ENCODE measurements at regions not wholly inside any gene's neighbourhood (a gene's known extent, or its start where the extent isn't known, plus 50 kb on each side); places are given as distances from the start of the nearest gene placed in this dataset.

GRCh38 chr7:47150497-47151260 lies 431.2 kb downstream of the TNS3 start:
- TF ChIP-seq POLR2A (IDR thresholded peaks at IDR 0.05), result no peak
- TF ChIP-seq, protein P1, sequence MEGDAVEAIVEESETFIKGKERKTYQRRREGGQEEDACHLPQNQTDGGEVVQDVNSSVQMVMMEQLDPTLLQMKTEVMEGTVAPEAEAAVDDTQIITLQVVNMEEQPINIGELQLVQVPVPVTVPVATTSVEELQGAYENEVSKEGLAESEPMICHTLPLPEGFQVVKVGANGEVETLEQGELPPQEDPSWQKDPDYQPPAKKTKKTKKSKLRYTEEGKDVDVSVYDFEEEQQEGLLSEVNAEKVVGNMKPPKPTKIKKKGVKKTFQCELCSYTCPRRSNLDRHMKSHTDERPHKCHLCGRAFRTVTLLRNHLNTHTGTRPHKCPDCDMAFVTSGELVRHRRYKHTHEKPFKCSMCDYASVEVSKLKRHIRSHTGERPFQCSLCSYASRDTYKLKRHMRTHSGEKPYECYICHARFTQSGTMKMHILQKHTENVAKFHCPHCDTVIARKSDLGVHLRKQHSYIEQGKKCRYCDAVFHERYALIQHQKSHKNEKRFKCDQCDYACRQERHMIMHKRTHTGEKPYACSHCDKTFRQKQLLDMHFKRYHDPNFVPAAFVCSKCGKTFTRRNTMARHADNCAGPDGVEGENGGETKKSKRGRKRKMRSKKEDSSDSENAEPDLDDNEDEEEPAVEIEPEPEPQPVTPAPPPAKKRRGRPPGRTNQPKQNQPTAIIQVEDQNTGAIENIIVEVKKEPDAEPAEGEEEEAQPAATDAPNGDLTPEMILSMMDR (IDR thresholded peaks at IDR 0.05 in 4 of 5, conservative IDR thresholded peaks at IDR 0.05 in 1 of 5), result no peak
- H3K4me3 ChIP-seq, result no peak overlapping the region
- DNase-seq (no peak), ATAC-seq (no peak)
- H3K36me3 ChIP-seq, result no peaks in the 10 kb centered on the region
- H3K27ac ChIP-seq, result no peak overlapping the region
- H3K9me3 ChIP-seq, result no peaks in the 10 kb centered on the region
- intact Hi-C loops (cut with DNase I; ENCODE audit: low total_unique reads), result no loop called here
- in situ Hi-C loops (cut with MboI; ENCODE audit: low sequenced_read_pairs in 4 of 4), result no loop called here
- H3K4me1 ChIP-seq, result peaks cover 12 to 18% of the 10 kb centered on the region in 2 donors
- H3K27me3 ChIP-seq, result no peaks in the 10 kb centered on the region

- peaks cover 12 to 18% of the 10 kb centered on the region in 2 donors for H3K4me1 ChIP-seq
- in situ Hi-C loops (cut with MboI; ENCODE audit: low sequenced_read_pairs in 4 of 4), result no loop called here
- TF ChIP-seq, protein P1 (IDR thresholded peaks at IDR 0.05 in 4 of 5, conservative IDR thresholded peaks at IDR 0.05 in 1 of 5), result no peak
- no peak for TF ChIP-seq POLR2A (IDR thresholded peaks at IDR 0.05)
Observed at GRCh38 chr7:47149971-47150370, 431.9 kb downstream of the TNS3 start.

GRCh38 chr7:47149208-47149839 lies 432.6 kb downstream of the TNS3 start:
- no peak overlapping the region for H3K27ac ChIP-seq
- TF ChIP-seq, protein P1 (IDR thresholded peaks at IDR 0.05 in 4 of 5, conservative IDR thresholded peaks at IDR 0.05 in 1 of 5), result no peak
- TF ChIP-seq POLR2A (IDR thresholded peaks at IDR 0.05), result no peak
- H3K4me3 ChIP-seq, result no peak overlapping the region
- H3K4me1 ChIP-seq, result peaks cover 12 to 18% of the 10 kb centered on the region in 2 donors
- H3K27me3 ChIP-seq, result no peaks in the 10 kb centered on the region
- intact Hi-C loops (cut with DNase I; ENCODE audit: low total_unique reads), result no loop called here
- DNase-seq, result no peak
- H3K36me3 ChIP-seq, result no peaks in the 10 kb centered on the region
- in situ Hi-C loops (cut with MboI; ENCODE audit: low sequenced_read_pairs in 4 of 4), result no loop called here
- ATAC-seq, result no peak
- H3K9me3 ChIP-seq, result no peaks in the 10 kb centered on the region

More at GRCh38 chr7:47149971-47150370, 431.9 kb downstream of the TNS3 start:
- Histone ChIP-seq H3K4me3 (no peak overlapping the region), H3K27me3 (no peaks in the 10 kb centered on the region), H3K36me3 (no peaks in the 10 kb centered on the region), H3K27ac (no peak overlapping the region), H3K9me3 (no peaks in the 10 kb centered on the region)
- no peak for ATAC-seq
- intact Hi-C loops (cut with DNase I; ENCODE audit: low total_unique reads), result no loop called here
- no peak for DNase-seq

- no peak for ATAC-seq
Observed at GRCh38 chr7:47148536-47149207, 433.2 kb downstream of the TNS3 start.

More at GRCh38 chr7:47148536-47149207, 433.2 kb downstream of the TNS3 start:
- no peak for TF ChIP-seq POLR2A (IDR thresholded peaks at IDR 0.05)
- TF ChIP-seq, protein P1 (IDR thresholded peaks at IDR 0.05 in 4 of 5, conservative IDR thresholded peaks at IDR 0.05 in 1 of 5), result no peak
- no peak overlapping the region for H3K4me3 ChIP-seq
- H3K27me3 ChIP-seq, result no peaks in the 10 kb centered on the region
- H3K4me1 ChIP-seq, result peaks cover 12% of the 10 kb centered on the region in 2 donors
- H3K36me3 ChIP-seq, result no peaks in the 10 kb centered on the region
- H3K27ac ChIP-seq, result no peak overlapping the region
- no peak for DNase-seq
- no peaks in the 10 kb centered on the region for H3K9me3 ChIP-seq
- in situ Hi-C loops (cut with MboI; ENCODE audit: low sequenced_read_pairs in 4 of 4) (no loop called here), intact Hi-C loops (cut with DNase I; ENCODE audit: low total_unique reads) (no loop called here)
